Loucy (cell line): ENCODE measurements at regions not wholly inside any gene's neighbourhood (a gene's known extent, or its start where the extent isn't known, plus 50 kb on each side); places are given as distances from the start of the nearest gene placed in this dataset.

Experiments
- CTCF ChIP-seq: fragments of 200-600 bp; sonication (generic); conservative IDR thresholded peaks from 2 replicates; pipeline ENCODE4 v1.5.1; 2014; ENCODE audit warnings: mild to moderate bottlenecking, antibody characterized with exemption, low read length
- EZH2phosphoT487 ChIP-seq: fragments of 200-600 bp; IDR thresholded peaks from 2 replicates; pipeline ENCODE4 v1.6.1; 2018; ENCODE audit warnings: antibody characterized with exemption, mild to moderate bottlenecking, moderate library complexity, borderline replicate concordance

GRCh38 chr5:117263231-117263630 is 688.6 kb upstream of the SEMA6A start:
- TF ChIP-seq CTCF (no peak), EZH2phosphoT487 (no peak)
